Lower lobe of right lung (tissue), 2 donors: ENCODE measurements at regions not wholly inside any gene's neighbourhood (a gene's known extent, or its start where the extent isn't known, plus 50 kb on each side); places are given as distances from the start of the nearest gene placed in this dataset.

Source experiments
- ATAC-seq, 2 donors: fragments of 200-7000 bp; cut with Tn5 transposase; one replicate each; pipeline ENCODE4 v1.9.1; 2020 to 2022; ENCODE audit warnings: mild to moderate bottlenecking in 2 of 2, moderate library complexity in 2 of 2
- DNase-seq: peaks from one replicate; pipeline ENCODE4 v3.0.0-alpha.2; 2020
- H3K27ac ChIP-seq: fragments of 200-600 bp; one replicate; pipeline ENCODE4 v1.8.0; 2022
- H3K27me3 ChIP-seq: fragments of 200-600 bp; one replicate; pipeline ENCODE4 v1.8.0; 2022; ENCODE audit warnings: low read depth
- H3K36me3 ChIP-seq: fragments of 200-600 bp; one replicate; pipeline ENCODE4 v1.8.0; 2022; ENCODE audit warnings: mild to moderate bottlenecking
- H3K4me1 ChIP-seq: fragments of 200-600 bp; one replicate; pipeline ENCODE4 v1.8.0; 2022
- H3K4me3 ChIP-seq: fragments of 200-600 bp; one replicate; pipeline ENCODE4 v1.8.0; 2022; ENCODE audit warnings: mild to moderate bottlenecking
- H3K9me3 ChIP-seq: fragments of 200-600 bp; one replicate; pipeline ENCODE4 v1.8.0; 2022
- intact Hi-C: fragments of 100-400 bp; cut with DNase I; formaldehyde crosslinking; loops from one replicate; pipeline ENCODE4 v1.11.0; 2022
- TF ChIP-seq, protein P1 (sequence below): fragments of 200-600 bp; IDR thresholded peaks from one replicate; pipeline ENCODE4 v1.8.0; 2022; ENCODE audit warnings: antibody characterized with exemption, mild to moderate bottlenecking
- donor health status: DM: no; HTN: yes; CAD: no; lungs with severe emphysema.

- no peak for DNase-seq
- no peak overlapping the region for H3K27ac ChIP-seq
- H3K4me1 ChIP-seq, result no peaks in the 10 kb centered on the region
- intact Hi-C loops, result no loop called here
- no peaks in the 10 kb centered on the region for H3K9me3 ChIP-seq
- no peaks in the 10 kb centered on the region for H3K27me3 ChIP-seq
- TF ChIP-seq, protein P1, sequence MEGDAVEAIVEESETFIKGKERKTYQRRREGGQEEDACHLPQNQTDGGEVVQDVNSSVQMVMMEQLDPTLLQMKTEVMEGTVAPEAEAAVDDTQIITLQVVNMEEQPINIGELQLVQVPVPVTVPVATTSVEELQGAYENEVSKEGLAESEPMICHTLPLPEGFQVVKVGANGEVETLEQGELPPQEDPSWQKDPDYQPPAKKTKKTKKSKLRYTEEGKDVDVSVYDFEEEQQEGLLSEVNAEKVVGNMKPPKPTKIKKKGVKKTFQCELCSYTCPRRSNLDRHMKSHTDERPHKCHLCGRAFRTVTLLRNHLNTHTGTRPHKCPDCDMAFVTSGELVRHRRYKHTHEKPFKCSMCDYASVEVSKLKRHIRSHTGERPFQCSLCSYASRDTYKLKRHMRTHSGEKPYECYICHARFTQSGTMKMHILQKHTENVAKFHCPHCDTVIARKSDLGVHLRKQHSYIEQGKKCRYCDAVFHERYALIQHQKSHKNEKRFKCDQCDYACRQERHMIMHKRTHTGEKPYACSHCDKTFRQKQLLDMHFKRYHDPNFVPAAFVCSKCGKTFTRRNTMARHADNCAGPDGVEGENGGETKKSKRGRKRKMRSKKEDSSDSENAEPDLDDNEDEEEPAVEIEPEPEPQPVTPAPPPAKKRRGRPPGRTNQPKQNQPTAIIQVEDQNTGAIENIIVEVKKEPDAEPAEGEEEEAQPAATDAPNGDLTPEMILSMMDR, result no peak
- no peaks in the 10 kb centered on the region for H3K36me3 ChIP-seq
- no peak for ATAC-seq
- H3K4me3 ChIP-seq, result no peak overlapping the region
These were observed 108.7 kb upstream of the ITGB1 start for GRCh38 chr10:33066558-33067236.

GRCh38 chr10:33065111-33065510 is 107.1 kb upstream of the ITGB1 start:
- no peak for ATAC-seq
- Histone ChIP-seq H3K4me1 (no peaks in the 10 kb centered on the region), H3K27ac (no peak overlapping the region), H3K36me3 (no peaks in the 10 kb centered on the region), H3K27me3 (no peaks in the 10 kb centered on the region), H3K4me3 (no peak overlapping the region), H3K9me3 (no peaks in the 10 kb centered on the region)
- intact Hi-C loops, result no loop called here
- TF ChIP-seq, protein P1, result no peak
- DNase-seq, result no peak

DNA sequence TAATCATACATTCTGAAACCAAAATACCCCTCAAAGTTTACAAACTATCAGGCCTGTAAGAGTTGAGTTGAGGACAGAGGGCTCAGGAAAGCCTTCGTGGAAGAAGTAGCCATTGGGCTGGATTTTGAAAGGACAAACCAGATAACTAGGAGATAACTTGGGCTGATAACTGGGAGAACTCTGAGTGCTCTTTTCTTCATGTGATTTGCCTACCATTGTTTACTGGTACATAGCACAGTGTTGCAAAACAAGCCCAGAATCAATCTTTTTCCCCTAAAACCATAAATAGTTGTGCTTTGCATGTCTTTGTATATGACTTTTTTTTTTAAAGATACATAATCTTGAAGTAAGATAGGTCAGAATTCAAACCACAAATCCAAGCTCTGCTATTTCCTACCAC is 106.7 kb upstream of the ITGB1 start:
- intact Hi-C loops, result no loop called here
- no peak for DNase-seq
- Histone ChIP-seq H3K4me3 (no peak overlapping the region), H3K4me1 (no peaks in the 10 kb centered on the region), H3K27me3 (no peaks in the 10 kb centered on the region), H3K36me3 (no peaks in the 10 kb centered on the region), H3K27ac (no peak overlapping the region), H3K9me3 (no peaks in the 10 kb centered on the region)
- TF ChIP-seq, protein P1, result no peak
- ATAC-seq, result no peak

DNA sequence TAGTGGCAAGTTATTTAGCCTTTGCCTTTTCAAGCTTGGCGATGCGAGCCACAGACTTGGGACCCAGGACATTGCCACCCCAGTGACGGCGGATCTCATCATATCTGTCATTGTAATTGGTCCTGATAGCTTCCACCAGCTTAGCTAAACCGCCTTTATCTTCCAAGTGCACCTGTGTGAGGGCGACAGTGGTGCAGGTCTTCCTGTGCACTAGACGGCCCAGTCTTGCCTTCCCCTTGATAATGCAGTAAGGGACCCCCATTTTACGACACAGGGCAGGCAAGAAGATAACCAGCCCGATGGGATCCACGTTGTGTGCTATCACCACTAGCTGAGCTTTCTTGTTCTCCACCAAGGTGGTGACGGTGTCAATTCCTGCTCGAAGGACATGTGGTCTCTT is 99.6 kb upstream of the ITGB1 start:
- Histone ChIP-seq H3K4me1 (no peaks in the 10 kb centered on the region), H3K27ac (no peak overlapping the region), H3K36me3 (no peaks in the 10 kb centered on the region), H3K27me3 (no peaks in the 10 kb centered on the region), H3K4me3 (no peak overlapping the region), H3K9me3 (no peaks in the 10 kb centered on the region)
- TF ChIP-seq, protein P1, result no peak
- intact Hi-C loops, result no loop called here
- DNase-seq (no peak), ATAC-seq (no peak)

GRCh38 chr10:33056828-33057596 is 99.0 kb upstream of the ITGB1 start:
- no peaks in the 10 kb centered on the region for H3K4me1 ChIP-seq
- H3K36me3 ChIP-seq, result no peaks in the 10 kb centered on the region
- intact Hi-C loops, result no loop called here
- no peak overlapping the region for H3K4me3 ChIP-seq
- no peak overlapping the region for H3K27ac ChIP-seq
- no peaks in the 10 kb centered on the region for H3K9me3 ChIP-seq
- TF ChIP-seq, protein P1, result no peak
- DNase-seq (no peak), ATAC-seq (no peak)
- H3K27me3 ChIP-seq, result no peaks in the 10 kb centered on the region
